ENCODE measurements at regions not wholly inside any gene's neighbourhood (a gene's known extent, or its start where the extent isn't known, plus 50 kb on each side); places are given as distances from the start of the nearest gene placed in this dataset.

DNA sequence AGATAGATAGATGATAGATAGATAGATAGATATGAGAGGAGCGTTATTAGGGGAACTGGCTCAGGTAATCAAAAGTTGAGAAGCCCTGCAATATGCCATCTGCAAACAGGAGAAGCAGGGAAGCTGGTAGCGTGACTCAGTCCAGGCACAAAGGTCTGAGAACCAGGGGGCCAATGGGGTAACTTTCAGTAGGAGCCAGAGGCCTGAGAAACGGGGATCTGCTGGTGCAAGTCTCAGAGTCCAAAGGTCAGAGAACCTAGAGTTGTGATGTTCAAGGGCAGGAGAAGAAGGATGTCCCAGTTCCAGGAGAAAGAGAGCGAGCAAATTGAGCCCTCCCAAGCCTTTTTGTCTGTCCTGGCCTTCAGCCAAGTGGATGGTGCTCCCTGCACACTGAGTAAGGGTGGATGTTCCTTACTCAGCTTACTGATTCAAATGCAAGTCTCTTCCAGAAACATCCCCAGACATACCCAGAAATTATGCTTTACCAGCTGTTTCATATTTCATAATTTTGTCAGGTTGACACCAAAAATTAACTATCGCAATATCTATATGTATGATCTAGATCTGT lies 52.5 kb upstream of the SLC22A11 start:
- TF ChIP-seq, protein P1, sequence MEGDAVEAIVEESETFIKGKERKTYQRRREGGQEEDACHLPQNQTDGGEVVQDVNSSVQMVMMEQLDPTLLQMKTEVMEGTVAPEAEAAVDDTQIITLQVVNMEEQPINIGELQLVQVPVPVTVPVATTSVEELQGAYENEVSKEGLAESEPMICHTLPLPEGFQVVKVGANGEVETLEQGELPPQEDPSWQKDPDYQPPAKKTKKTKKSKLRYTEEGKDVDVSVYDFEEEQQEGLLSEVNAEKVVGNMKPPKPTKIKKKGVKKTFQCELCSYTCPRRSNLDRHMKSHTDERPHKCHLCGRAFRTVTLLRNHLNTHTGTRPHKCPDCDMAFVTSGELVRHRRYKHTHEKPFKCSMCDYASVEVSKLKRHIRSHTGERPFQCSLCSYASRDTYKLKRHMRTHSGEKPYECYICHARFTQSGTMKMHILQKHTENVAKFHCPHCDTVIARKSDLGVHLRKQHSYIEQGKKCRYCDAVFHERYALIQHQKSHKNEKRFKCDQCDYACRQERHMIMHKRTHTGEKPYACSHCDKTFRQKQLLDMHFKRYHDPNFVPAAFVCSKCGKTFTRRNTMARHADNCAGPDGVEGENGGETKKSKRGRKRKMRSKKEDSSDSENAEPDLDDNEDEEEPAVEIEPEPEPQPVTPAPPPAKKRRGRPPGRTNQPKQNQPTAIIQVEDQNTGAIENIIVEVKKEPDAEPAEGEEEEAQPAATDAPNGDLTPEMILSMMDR (IDR thresholded peaks at IDR 0.05; ENCODE audit: low read length): no peak
- no peak for TF ChIP-seq EZH2 (IDR thresholded peaks at IDR 0.05; ENCODE audit: borderline replicate concordance, low read length)
